ENCODE measurements at regions not wholly inside any gene's neighbourhood (a gene's known extent, or its start where the extent isn't known, plus 50 kb on each side); places are given as distances from the start of the nearest gene placed in this dataset.

- Histone ChIP-seq H3K18ac (ENCODE audit: insufficient read length, low read depth, low read length) (no peak overlapping the region), H4K8ac (replicated peaks; ENCODE audit: insufficient read length, low read depth, low read length) (no peak overlapping the region), H2AFZ (ENCODE audit: low read length) (no peak overlapping the region), H3K23ac (ENCODE audit: insufficient read length, low read depth, low read length) (no peak overlapping the region), H3T11ph (ENCODE audit: low read length) (no peak overlapping the region), H3K14ac (ENCODE audit: insufficient read depth, low read length) (no peak overlapping the region), H3K9me3 (ENCODE audit: control insufficient read depth, low read depth, low read length) (no peaks in the 10 kb centered on the region), H2BK20ac (ENCODE audit: low read depth, low read length, poor library complexity, severe bottlenecking) (no peak overlapping the region), H2BK5ac (ENCODE audit: insufficient read length, low read length) (no peak overlapping the region), H4K20me1 (ENCODE audit: control insufficient read depth, insufficient read depth, insufficient read length) (no peaks in the 10 kb centered on the region), H2BK12ac (ENCODE audit: insufficient read length, low read depth, low read length) (no peak overlapping the region), H3K79me1 (ENCODE audit: insufficient read depth, low read depth, low read length, poor library complexity, severe bottlenecking) (no peaks in the 10 kb centered on the region), H2BK120ac (ENCODE audit: low read depth, low read length, poor library complexity, severe bottlenecking) (no peak overlapping the region), H3K4ac (ENCODE audit: low read depth, low read length) (no peak overlapping the region), H4K5ac (ENCODE audit: insufficient read length, low read depth, low read length) (no peak overlapping the region), H4K91ac (ENCODE audit: insufficient read length, low read depth, low read length) (no peak overlapping the region), H3K27me3 (ENCODE audit: insufficient read depth, low read length) (no peaks in the 10 kb centered on the region), H3K4me2 (ENCODE audit: insufficient read depth, insufficient read length, low read length) (no peak overlapping the region), H3K4me1 (ENCODE audit: insufficient read depth, low read length) (no peaks in the 10 kb centered on the region), H3K23me2 (ENCODE audit: insufficient read length, low read depth, low read length, poor library complexity, severe bottlenecking) (no peaks in the 10 kb centered on the region), H3K56ac (ENCODE audit: insufficient read length, low read depth, low read length) (no peak overlapping the region), H3K9ac (ENCODE audit: extremely low read depth, insufficient read length, low read length) (no peak overlapping the region), H3K79me2 (ENCODE audit: insufficient read depth, low read length) (no peaks in the 10 kb centered on the region), H2BK15ac (ENCODE audit: low read depth, low read length) (no peak overlapping the region), H2AK5ac (ENCODE audit: insufficient read length, low read length) (no peak overlapping the region), H3K27ac (ENCODE audit: insufficient read length, low read depth, low read length) (no peak overlapping the region)
- Mint-ChIP-seq H3K36me3 (ENCODE audit: insufficient read depth in 1 of 3, low read depth in 3 of 3) (no peaks in the 10 kb centered on the region), H3K9me3 (no peaks in the 10 kb centered on the region), H3K27ac (no peak overlapping the region), H3K27me3 (ENCODE audit: low read depth) (no peaks in the 10 kb centered on the region), H3K4me1 (peaks cover under 1 to 5% of the 10 kb centered on the region in 2 experiments; a peak in 3 of 4 replicates), H3K4me3 (no peak overlapping the region)
- TF ChIP-seq CTCF (conservative IDR thresholded peaks at IDR 0.05) = no peak
- no CpG with 5 or more reads among the region's 2 CpGs for WGBS (ENCODE audit: extremely low coverage, insufficient read length, low lambda C conversion rate)
- no peak for DNase-seq
Observed at GRCh38 chr18:29254123-29254522, 1077.2 kb upstream of the CDH2 start.
